T-helper 2 cell treated with Interferon-gamma antibody and Interleukin-4, amounts not matched to agents 5 μg/mL and 100 μg/mL, for 36 hours (primary cell): ENCODE measurements at regions not wholly inside any gene's neighbourhood (a gene's known extent, or its start where the extent isn't known, plus 50 kb on each side); places are given as distances from the start of the nearest gene placed in this dataset.

ENCODE experiments used
- DNase-seq: peaks from one replicate; pipeline ENCODE4 v3.0.0; 2021; ENCODE audit warnings: low spot score
- H3K27ac Mint-ChIP-seq: one replicate; pipeline ENCODE4 v1.8.0; 2021; ENCODE audit warnings: mild to moderate bottlenecking, mixed read lengths
- H3K27me3 Mint-ChIP-seq: one replicate; pipeline ENCODE4 v1.8.0; 2021; ENCODE audit warnings: low read depth, mixed read lengths
- H3K36me3 Mint-ChIP-seq: one replicate; pipeline ENCODE4 v1.8.0; 2021; ENCODE audit warnings: low read depth, mixed read lengths
- H3K4me1 Mint-ChIP-seq: one replicate; pipeline ENCODE4 v1.8.0; 2021; ENCODE audit warnings: low read depth, mixed read lengths
- H3K4me3 Mint-ChIP-seq: one replicate; pipeline ENCODE4 v1.8.0; 2022; ENCODE audit warnings: mild to moderate bottlenecking, moderate library complexity, mixed read lengths
- H3K9me3 Mint-ChIP-seq: one replicate; pipeline ENCODE4 v1.8.0; 2021; ENCODE audit warnings: mixed read lengths

- H3K9me3 Mint-ChIP-seq = no peaks in the 10 kb centered on the region
- no peaks in the 10 kb centered on the region for H3K36me3 Mint-ChIP-seq
- H3K27me3 Mint-ChIP-seq = no peaks in the 10 kb centered on the region
- no peak overlapping the region for H3K4me3 Mint-ChIP-seq
- no peak for DNase-seq
- no peaks in the 10 kb centered on the region for H3K4me1 Mint-ChIP-seq
- no peak overlapping the region for H3K27ac Mint-ChIP-seq
Observed at GRCh38 chr2:6665093-6666045, 200.3 kb downstream of the CMPK2 start.

- Mint-ChIP-seq H3K4me3 (no peak overlapping the region), H3K36me3 (no peaks in the 10 kb centered on the region), H3K4me1 (no peaks in the 10 kb centered on the region), H3K9me3 (no peaks in the 10 kb centered on the region), H3K27ac (no peak overlapping the region), H3K27me3 (no peaks in the 10 kb centered on the region)
- DNase-seq = no peak
Observed at GRCh38 chr2:6667326-6667725, 198.4 kb downstream of the CMPK2 start.

- Mint-ChIP-seq H3K27ac (no peak overlapping the region), H3K36me3 (no peaks in the 10 kb centered on the region), H3K9me3 (no peaks in the 10 kb centered on the region), H3K4me3 (no peak overlapping the region), H3K4me1 (no peaks in the 10 kb centered on the region), H3K27me3 (no peaks in the 10 kb centered on the region)
- DNase-seq = no peak
Observed at GRCh38 chr2:6671913-6672312, 193.8 kb downstream of the CMPK2 start.

DNA sequence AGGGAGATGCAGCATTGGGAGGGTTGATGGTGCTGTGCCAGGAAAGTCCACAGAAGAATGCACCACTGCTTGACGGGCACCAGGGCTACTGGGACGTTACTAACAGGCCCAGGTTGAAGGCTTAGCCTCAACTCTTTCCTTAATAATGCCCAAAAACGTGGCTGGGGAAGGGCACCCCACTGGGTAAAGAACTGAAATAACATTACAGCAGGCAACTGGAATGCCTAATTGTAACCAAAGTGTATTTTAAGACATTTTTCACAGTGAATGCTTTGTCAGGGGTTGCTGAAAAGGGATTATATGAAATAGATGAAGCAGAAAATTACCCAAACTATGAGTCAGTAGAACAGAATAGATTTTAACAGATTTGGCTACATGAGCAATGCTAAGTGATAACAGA is 191.3 kb downstream of the CMPK2 start:
- H3K4me3 Mint-ChIP-seq = no peak overlapping the region
- H3K36me3 Mint-ChIP-seq = no peaks in the 10 kb centered on the region
- H3K27ac Mint-ChIP-seq = no peak overlapping the region
- H3K4me1 Mint-ChIP-seq = no peaks in the 10 kb centered on the region
- no peaks in the 10 kb centered on the region for H3K27me3 Mint-ChIP-seq
- no peak for DNase-seq
- H3K9me3 Mint-ChIP-seq = no peaks in the 10 kb centered on the region

DNA sequence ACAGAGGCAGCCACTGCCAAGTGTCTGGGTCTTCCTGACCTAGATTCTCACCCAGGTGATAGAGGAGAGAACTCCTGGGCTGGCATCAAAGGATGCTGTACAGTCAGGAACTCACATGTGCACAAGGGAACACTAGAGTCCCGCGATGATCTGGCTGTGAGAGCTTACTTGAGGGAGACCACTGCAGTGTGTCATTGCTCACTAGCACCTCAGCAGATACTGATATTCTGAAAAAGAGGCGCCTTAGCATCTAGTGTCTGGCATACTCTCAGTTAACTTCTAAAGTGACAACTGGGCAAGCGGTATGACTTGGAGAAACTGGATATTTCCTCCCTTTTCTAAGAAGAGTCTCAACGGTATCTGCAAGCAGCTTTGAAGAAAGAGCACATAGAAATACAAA is 189.9 kb downstream of the CMPK2 start:
- H3K36me3 Mint-ChIP-seq = no peaks in the 10 kb centered on the region
- H3K4me3 Mint-ChIP-seq = no peak overlapping the region

DNA sequence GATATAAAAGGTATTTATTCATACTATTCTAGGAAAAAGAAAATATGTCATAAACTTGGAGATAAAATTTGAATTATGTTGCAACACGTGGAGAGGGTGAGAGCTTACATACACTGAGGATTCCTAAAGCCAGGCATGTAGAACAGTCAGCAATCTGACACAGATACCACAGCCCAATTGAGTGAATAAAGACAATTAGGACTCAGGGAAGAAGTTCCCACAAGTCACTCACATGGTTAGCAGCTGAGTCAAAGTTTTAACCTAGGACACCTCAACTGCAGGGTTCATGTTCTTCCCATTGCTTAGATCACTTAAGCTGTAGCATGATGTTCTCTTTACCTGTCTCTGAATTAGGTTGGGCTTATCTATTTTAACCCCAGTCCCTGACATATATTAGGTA is 189.5 kb downstream of the CMPK2 start:
- Mint-ChIP-seq H3K36me3 (no peaks in the 10 kb centered on the region), H3K4me3 (no peak overlapping the region)

More for the DNA sequence above, 189.9 kb downstream of the CMPK2 start:
- H3K27me3 Mint-ChIP-seq = no peaks in the 10 kb centered on the region
- DNase-seq = no peak
- H3K27ac Mint-ChIP-seq = no peak overlapping the region
- no peaks in the 10 kb centered on the region for H3K9me3 Mint-ChIP-seq
- H3K4me1 Mint-ChIP-seq = no peaks in the 10 kb centered on the region

DNA sequence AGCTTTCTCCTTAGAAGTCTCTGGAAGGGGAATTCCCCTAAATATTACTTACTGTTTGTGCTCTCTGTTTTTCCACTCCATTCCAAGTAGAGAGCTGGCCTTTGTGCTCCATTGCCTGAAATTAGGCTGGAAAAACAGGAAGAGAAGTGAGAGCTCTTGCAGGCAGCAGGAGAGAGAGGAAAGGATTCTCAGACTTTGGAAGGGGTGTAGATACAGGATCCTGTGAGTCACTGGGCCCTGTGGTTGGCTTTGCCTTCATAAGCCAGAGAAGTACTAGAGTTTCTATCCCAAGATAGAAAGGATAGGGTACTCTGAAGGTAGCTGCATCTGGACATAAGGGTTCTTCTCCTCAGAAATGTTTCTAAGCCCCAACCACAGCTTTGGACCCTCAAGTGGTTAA is 188.9 kb downstream of the CMPK2 start:
- H3K27me3 Mint-ChIP-seq = no peaks in the 10 kb centered on the region
- H3K36me3 Mint-ChIP-seq = no peaks in the 10 kb centered on the region
- H3K9me3 Mint-ChIP-seq = no peaks in the 10 kb centered on the region
- H3K27ac Mint-ChIP-seq = no peak overlapping the region
- DNase-seq = no peak
- no peaks in the 10 kb centered on the region for H3K4me1 Mint-ChIP-seq
- H3K4me3 Mint-ChIP-seq = no peak overlapping the region

More for the DNA sequence above, 189.5 kb downstream of the CMPK2 start:
- Mint-ChIP-seq H3K9me3 (no peaks in the 10 kb centered on the region), H3K27ac (no peak overlapping the region), H3K4me1 (no peaks in the 10 kb centered on the region), H3K27me3 (no peaks in the 10 kb centered on the region)
- no peak for DNase-seq

- no peaks in the 10 kb centered on the region for H3K4me1 Mint-ChIP-seq
- H3K4me3 Mint-ChIP-seq = no peak overlapping the region
- no peak overlapping the region for H3K27ac Mint-ChIP-seq
- no peaks in the 10 kb centered on the region for H3K9me3 Mint-ChIP-seq
- H3K36me3 Mint-ChIP-seq = no peaks in the 10 kb centered on the region
- no peak for DNase-seq
- H3K27me3 Mint-ChIP-seq = no peaks in the 10 kb centered on the region
Observed at GRCh38 chr2:6679471-6679870, 186.2 kb downstream of the CMPK2 start.

DNA sequence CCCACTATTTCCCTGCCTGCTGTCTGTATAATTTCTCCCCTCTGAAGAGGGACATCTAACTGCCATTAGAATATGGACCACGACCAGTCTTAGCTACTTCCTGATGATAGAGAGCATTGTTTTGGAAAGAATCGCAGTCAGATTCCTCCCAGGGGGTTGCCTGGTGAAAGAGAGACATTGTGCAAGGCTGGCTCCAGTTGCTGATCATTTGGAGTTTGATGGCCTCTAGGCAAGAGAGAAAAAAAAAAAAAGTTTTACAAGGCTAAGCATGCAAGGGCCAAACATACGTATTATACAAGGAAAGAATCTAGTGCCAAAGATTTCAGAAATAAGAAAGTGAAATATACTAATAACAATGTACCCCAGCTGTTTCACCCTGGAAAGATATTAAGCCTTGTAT is 182.2 kb downstream of the CMPK2 start:
- Mint-ChIP-seq H3K9me3 (no peaks in the 10 kb centered on the region), H3K27ac (no peak overlapping the region), H3K27me3 (no peaks in the 10 kb centered on the region), H3K4me3 (no peak overlapping the region), H3K4me1 (no peaks in the 10 kb centered on the region), H3K36me3 (no peaks in the 10 kb centered on the region)
- DNase-seq = no peak

GRCh38 chr2:6685447-6685846 is 180.3 kb downstream of the CMPK2 start:
- Mint-ChIP-seq H3K4me3 (no peak overlapping the region), H3K9me3 (no peaks in the 10 kb centered on the region), H3K27ac (no peak overlapping the region), H3K27me3 (no peaks in the 10 kb centered on the region), H3K36me3 (no peaks in the 10 kb centered on the region), H3K4me1 (no peaks in the 10 kb centered on the region)
- DNase-seq = no peak

GRCh38 chr2:6692056-6692455 is 173.7 kb downstream of the CMPK2 start:
- DNase-seq = no peak
- H3K36me3 Mint-ChIP-seq = no peaks in the 10 kb centered on the region
- H3K9me3 Mint-ChIP-seq = no peaks in the 10 kb centered on the region
- peaks cover 2% of the 10 kb centered on the region for H3K27me3 Mint-ChIP-seq
- H3K4me3 Mint-ChIP-seq = no peak overlapping the region
- H3K27ac Mint-ChIP-seq = no peak overlapping the region
- no peaks in the 10 kb centered on the region for H3K4me1 Mint-ChIP-seq

DNA sequence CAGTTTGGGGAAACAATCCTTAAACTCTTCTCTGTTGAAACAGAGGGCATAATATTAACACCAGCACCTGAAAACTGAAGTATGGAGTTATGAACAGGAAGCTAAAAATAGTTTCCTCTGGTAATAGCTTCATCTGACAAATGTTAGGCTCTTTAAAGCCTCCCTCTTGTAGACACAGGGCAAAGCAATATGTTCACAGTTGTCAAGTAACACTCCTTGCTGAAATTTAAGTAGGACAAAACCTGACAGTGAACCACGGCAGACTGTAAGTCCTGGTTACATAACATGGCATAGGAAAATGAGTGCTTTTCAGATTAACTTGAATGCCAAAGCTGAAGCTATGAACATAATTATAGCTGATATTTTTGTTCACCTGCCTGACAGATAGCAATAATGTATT is 172.9 kb downstream of the CMPK2 start:
- Mint-ChIP-seq H3K27me3 (peaks cover 2% of the 10 kb centered on the region), H3K4me3 (no peak overlapping the region)

GRCh38 chr2:6694555-6694954 is 171.2 kb downstream of the CMPK2 start:
- no peak overlapping the region for H3K27ac Mint-ChIP-seq
- H3K4me1 Mint-ChIP-seq = no peaks in the 10 kb centered on the region
- peaks cover 2% of the 10 kb centered on the region for H3K27me3 Mint-ChIP-seq
- H3K4me3 Mint-ChIP-seq = no peak overlapping the region
- DNase-seq = no peak
- H3K9me3 Mint-ChIP-seq = no peaks in the 10 kb centered on the region
- H3K36me3 Mint-ChIP-seq = no peaks in the 10 kb centered on the region

More for the DNA sequence above, 172.9 kb downstream of the CMPK2 start:
- H3K27ac Mint-ChIP-seq = no peak overlapping the region
- H3K9me3 Mint-ChIP-seq = no peaks in the 10 kb centered on the region
- no peaks in the 10 kb centered on the region for H3K4me1 Mint-ChIP-seq
- DNase-seq = no peak
- H3K36me3 Mint-ChIP-seq = no peaks in the 10 kb centered on the region

- Mint-ChIP-seq H3K27ac (no peak overlapping the region), H3K9me3 (peaks cover 16% of the 10 kb centered on the region), H3K4me3 (no peak overlapping the region), H3K4me1 (no peaks in the 10 kb centered on the region), H3K36me3 (no peaks in the 10 kb centered on the region), H3K27me3 (peaks cover 2% of the 10 kb centered on the region)
- no peak for DNase-seq
Observed at GRCh38 chr2:6700335-6700734, 165.4 kb downstream of the CMPK2 start.

- Mint-ChIP-seq H3K9me3 (peaks cover 16% of the 10 kb centered on the region), H3K27me3 (no peaks in the 10 kb centered on the region), H3K4me1 (no peaks in the 10 kb centered on the region), H3K36me3 (no peaks in the 10 kb centered on the region), H3K27ac (no peak overlapping the region), H3K4me3 (no peak overlapping the region)
- no peak for DNase-seq
Observed at GRCh38 chr2:6704077-6704476, 161.6 kb downstream of the CMPK2 start.
